ENCODE measurements at regions not wholly inside any gene's neighbourhood (a gene's known extent, or its start where the extent isn't known, plus 50 kb on each side); places are given as distances from the start of the nearest gene placed in this dataset.

DNA sequence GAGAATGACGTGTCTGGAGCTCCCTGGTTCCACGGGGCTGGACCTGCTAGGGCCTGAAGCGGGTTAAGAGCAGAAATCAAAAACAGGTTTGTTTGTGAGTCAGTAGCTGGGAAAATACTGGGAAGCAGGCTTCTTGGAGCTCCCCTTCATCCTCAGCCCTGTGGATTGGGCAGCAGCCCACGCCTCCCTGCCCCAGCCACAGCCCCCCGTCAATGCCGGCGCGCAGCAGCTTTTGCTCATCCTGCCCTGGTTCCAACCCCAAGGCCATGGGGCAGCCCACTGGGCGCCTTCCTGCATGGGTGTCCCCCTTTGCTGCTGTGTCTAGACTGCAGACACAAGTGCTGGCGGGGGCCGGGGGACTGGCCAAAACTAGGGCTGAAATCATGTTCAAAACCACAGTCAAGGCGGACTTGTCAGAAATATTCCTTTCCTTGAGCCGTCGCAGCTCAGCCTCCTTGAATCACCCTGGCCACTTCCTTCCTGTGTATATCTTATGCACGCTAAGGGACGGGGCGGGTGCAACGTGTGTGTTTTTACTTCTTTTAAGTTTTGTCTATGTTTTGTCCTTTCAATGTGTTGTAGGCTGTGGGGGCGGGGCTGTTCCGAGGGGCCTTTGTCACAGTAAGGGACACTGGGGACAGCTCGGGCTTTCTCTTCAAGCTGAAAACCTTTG, 108.1 kb downstream of the KLF13 start:
- TF ChIP-seq CTCF (conservative IDR thresholded peaks at IDR 0.05; ENCODE audit: low read depth, low read length) (no peak), EZH2 (IDR thresholded peaks at IDR 0.05; ENCODE audit: low read length, unreplicated experiment) (no peak)

Data from PC-3 (cell line).